ENCODE measurements at regions not wholly inside any gene's neighbourhood (a gene's known extent, or its start where the extent isn't known, plus 50 kb on each side); places are given as distances from the start of the nearest gene placed in this dataset.

GRCh38 chr3:165355316-165355715 lies 159.1 kb upstream of the SLITRK3 start (continued):
- TF ChIP-seq PRDM15 (CRISPR knock-in tag; IDR thresholded peaks at IDR 0.05) (no peak), MAX (IDR thresholded peaks at IDR 0.05; ENCODE audit: low read depth, low read length) (no peak), KLF5 (IDR thresholded peaks at IDR 0.05; ENCODE audit: partially characterized antibody) (no peak), STAT1 (conservative IDR thresholded peaks at IDR 0.05) (no peak), NFYB (IDR thresholded peaks at IDR 0.05; ENCODE audit: insufficient read depth, low read depth, low read length) (no peak), RAD51 (IDR thresholded peaks at IDR 0.05) (no peak), SPI1 (IDR thresholded peaks at IDR 0.05; ENCODE audit: borderline replicate concordance, insufficient read depth, low read depth, low read length) (no peak), CHD1 (IDR thresholded peaks at IDR 0.05; ENCODE audit: low read depth, low read length) (no peak), SRF (IDR thresholded peaks at IDR 0.05; ENCODE audit: low read depth in 2 of 2, low read length in 2 of 2) (no peak)

GRCh38 chr3:165347526-165347925 lies 151.3 kb upstream of the SLITRK3 start:
- no peak overlapping the region for H3K27ac ChIP-seq (ENCODE audit: control insufficient read depth, insufficient read depth)
- DNase-seq (ENCODE audit: low read depth, low spot score) (no peak), FAIRE-seq (no peak), ATAC-seq (no peak)
- H3K9ac ChIP-seq (ENCODE audit: control insufficient read depth, insufficient read depth, low read length) = no peak overlapping the region
- ChIA-PET SMC1A (ENCODE audit: uncharacterized antibody, unreplicated experiment) (interaction anchor here (1.0 to 3.1 kb wide), 5 partner anchors 8 to 97 kb away, joined by 3 to 17 read pairs (median 3); no protein-coding TSS in a partner anchor), POLR2A (no interaction called here), RAD21 (ENCODE audit: unreplicated experiment) (interaction anchor here (0.7 to 1.0 kb wide), 2 partner anchors 16 to 93 kb away, joined by 3 read pairs; no protein-coding TSS in a partner anchor), CTCF (interaction anchor here (0.9 kb wide), 1 partner anchor 508 kb away, joined by 3 read pairs; no protein-coding TSS in a partner anchor)
- no peaks in the 10 kb centered on the region for H3K79me2 ChIP-seq (ENCODE audit: control insufficient read depth, insufficient read depth, low read length)
- H3K4me1 ChIP-seq (ENCODE audit: control insufficient read depth, insufficient read depth, low read length) = no peaks in the 10 kb centered on the region
- no peaks in the 10 kb centered on the region for H3K9me3 ChIP-seq (replicated peaks; ENCODE audit: control insufficient read depth, insufficient read depth, low read length)
- no peak overlapping the region for H3K4me2 ChIP-seq (ENCODE audit: control insufficient read depth, insufficient read depth)
- no peaks in the 10 kb centered on the region for H3K36me3 ChIP-seq (ENCODE audit: control insufficient read depth in 2 of 2, insufficient read depth in 2 of 2, low read length in 1 of 2)
- no peak for TF ChIP-seq CBX3 (IDR thresholded peaks at IDR 0.05; ENCODE audit: borderline replicate concordance, low read depth)
- 1% methylated on average over 4 of the region's 4 CpGs for WGBS (ENCODE audit: insufficient coverage, insufficient replicate concordance, low lambda C conversion rate, missing lambda C conversion rate)
- no peaks in the 10 kb centered on the region for H4K20me1 ChIP-seq (ENCODE audit: control insufficient read depth, insufficient read depth)
- no peak overlapping the region for H3K4me3 ChIP-seq
- intact Hi-C loops (cut with micrococcal nuclease; ENCODE audit: unreplicated experiment) (no loop called here), in situ Hi-C loops (cut with MboI) (no loop called here)
- H3K27me3 ChIP-seq (replicated peaks in 1 of 2; ENCODE audit: control insufficient read depth in 2 of 2, insufficient read depth in 2 of 2, low read length in 1 of 2) = no peaks in the 10 kb centered on the region
- no peak overlapping the region for H2AFZ ChIP-seq (ENCODE audit: control insufficient read depth, low read depth, low read length)
- BruUV-seq (replicated peaks) = no TSS peak

Measured in GM12878 (cell line).